Astrocyte (in vitro differentiated cells and primary cell): ENCODE measurements at regions not wholly inside any gene's neighbourhood (a gene's known extent, or its start where the extent isn't known, plus 50 kb on each side); places are given as distances from the start of the nearest gene placed in this dataset.

Source experiments
- DNase-seq: peaks from one replicate; pipeline ENCODE4 v3.0.0-alpha.2; 2010; ENCODE audit warnings: low read depth
- FAIRE-seq: peaks from 2 replicates; lab custom pipeline; 2011; peaks lifted over from hg19 to GRCh38; lab: Jason Lieb, UNC
- H2AFZ ChIP-seq: 2 replicates; pipeline ENCODE4 v1.6.0; 2012; ENCODE audit warnings: low read depth, low read length, inconsistent platforms
- H3K27ac ChIP-seq: 2 replicates; pipeline ENCODE4 v1.5.1; 2011; ENCODE audit warnings: low read depth, low read length, inconsistent platforms
- H3K27me3 ChIP-seq: 2 replicates; pipeline ENCODE4 v1.6.0; 2011; ENCODE audit warnings: low read length, inconsistent platforms; ENCODE audit not compliant: insufficient read depth
- H3K36me3 ChIP-seq: 2 replicates; pipeline ENCODE4 v1.5.1; 2011; ENCODE audit warnings: low read length, inconsistent platforms; ENCODE audit not compliant: insufficient read depth
- H3K4me1 ChIP-seq: 2 replicates; pipeline ENCODE4 v1.5.1; 2011; ENCODE audit warnings: low read length, inconsistent platforms; ENCODE audit not compliant: insufficient read depth
- H3K4me2 ChIP-seq: 2 replicates; pipeline ENCODE4 v1.6.0; 2012; ENCODE audit warnings: low read length, inconsistent platforms
- H3K4me3 ChIP-seq: 2 replicates; pipeline ENCODE4 v1.5.1; 2011; ENCODE audit warnings: low read depth, mild to moderate bottlenecking, low read length, inconsistent platforms; ENCODE audit not compliant: insufficient read depth
- H3K79me2 ChIP-seq: 2 replicates; pipeline ENCODE4 v1.6.0; 2012; ENCODE audit warnings: mild to moderate bottlenecking, low read length, inconsistent platforms; ENCODE audit not compliant: insufficient read depth
- H3K9ac ChIP-seq: 2 replicates; pipeline ENCODE4 v1.6.0; 2012; ENCODE audit warnings: mild to moderate bottlenecking, low read length, inconsistent platforms
- H3K9me3 ChIP-seq: 2 replicates; pipeline ENCODE4 v1.5.1; 2012; ENCODE audit warnings: low read depth, mild to moderate bottlenecking, low read length, inconsistent platforms; ENCODE audit not compliant: insufficient read depth
- H4K20me1 ChIP-seq: 2 replicates; pipeline ENCODE4 v1.6.0; 2012; ENCODE audit warnings: low read length, inconsistent platforms; ENCODE audit not compliant: insufficient read depth
- H3K27ac Mint-ChIP-seq: one replicate; pipeline ENCODE4 v1.8.0; 2021; ENCODE audit warnings: mild to moderate bottlenecking, mixed read lengths; ENCODE audit not compliant: unreplicated experiment
- H3K27me3 Mint-ChIP-seq: one replicate; pipeline ENCODE4 v1.8.0; 2021; ENCODE audit warnings: low read depth, mixed read lengths; ENCODE audit not compliant: unreplicated experiment
- H3K36me3 Mint-ChIP-seq: one replicate; pipeline ENCODE4 v1.8.0; 2021; ENCODE audit warnings: low read depth, mixed read lengths; ENCODE audit not compliant: unreplicated experiment
- H3K4me1 Mint-ChIP-seq: one replicate; pipeline ENCODE4 v1.8.0; 2021; ENCODE audit warnings: low read depth, mixed read lengths; ENCODE audit not compliant: unreplicated experiment
- H3K4me3 Mint-ChIP-seq: one replicate; pipeline ENCODE4 v1.8.0; 2021; ENCODE audit warnings: mild to moderate bottlenecking, moderate library complexity, mixed read lengths; ENCODE audit not compliant: unreplicated experiment
- H3K9me3 Mint-ChIP-seq: one replicate; pipeline ENCODE4 v1.8.0; 2021; ENCODE audit warnings: mild to moderate bottlenecking, mixed read lengths; ENCODE audit not compliant: unreplicated experiment
- EZH2 ChIP-seq: IDR thresholded peaks from 2 replicates; pipeline ENCODE4 v1.6.1; 2012; ENCODE audit warnings: mild to moderate bottlenecking, low read length, inconsistent platforms; ENCODE audit not compliant: insufficient read depth
- TF ChIP-seq, protein P1 (sequence below): IDR thresholded peaks from 2 replicates; pipeline ENCODE4 v1.5.1; 2011; ENCODE audit warnings: low read depth, mild to moderate bottlenecking, inconsistent platforms, low read length, moderate library complexity; ENCODE audit not compliant: insufficient read depth

DNA sequence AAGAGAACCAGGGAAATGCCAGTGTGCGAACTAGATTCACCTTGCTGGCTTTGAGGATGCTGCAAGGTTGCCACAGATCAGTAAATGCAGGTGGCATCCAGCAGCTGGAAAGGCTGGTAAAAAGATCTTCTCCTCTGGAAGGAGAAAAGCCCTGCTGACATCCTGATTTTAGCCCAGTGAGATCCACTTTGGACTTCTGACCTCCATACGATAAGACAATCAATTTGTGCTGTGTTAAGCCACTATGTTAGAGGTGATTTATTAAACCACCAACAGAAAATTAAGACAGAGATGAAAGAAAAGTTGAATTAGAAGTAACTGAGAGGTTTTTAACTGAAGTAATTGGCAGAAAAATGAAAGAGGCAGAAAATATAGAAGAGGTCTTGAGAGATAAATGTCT, 283.8 kb upstream of the CDH12 start:
- no peak overlapping the region for H3K27ac ChIP-seq
- H3K36me3 Mint-ChIP-seq = no peaks in the 10 kb centered on the region
- no peaks in the 10 kb centered on the region for H3K27me3 Mint-ChIP-seq
- H3K4me2 ChIP-seq = no peak overlapping the region
- DNase-seq (no peak), FAIRE-seq (no peak)
- no peaks in the 10 kb centered on the region for H3K27me3 ChIP-seq
- no peak overlapping the region for H3K4me3 Mint-ChIP-seq
- no peak overlapping the region for H3K9ac ChIP-seq
- no peaks in the 10 kb centered on the region for H4K20me1 ChIP-seq
- H3K36me3 ChIP-seq = no peaks in the 10 kb centered on the region
- no peak overlapping the region for H2AFZ ChIP-seq
- H3K9me3 ChIP-seq = no peaks in the 10 kb centered on the region
- H3K4me1 Mint-ChIP-seq = no peaks in the 10 kb centered on the region
- H3K4me1 ChIP-seq = no peaks in the 10 kb centered on the region
- TF ChIP-seq, protein P1, sequence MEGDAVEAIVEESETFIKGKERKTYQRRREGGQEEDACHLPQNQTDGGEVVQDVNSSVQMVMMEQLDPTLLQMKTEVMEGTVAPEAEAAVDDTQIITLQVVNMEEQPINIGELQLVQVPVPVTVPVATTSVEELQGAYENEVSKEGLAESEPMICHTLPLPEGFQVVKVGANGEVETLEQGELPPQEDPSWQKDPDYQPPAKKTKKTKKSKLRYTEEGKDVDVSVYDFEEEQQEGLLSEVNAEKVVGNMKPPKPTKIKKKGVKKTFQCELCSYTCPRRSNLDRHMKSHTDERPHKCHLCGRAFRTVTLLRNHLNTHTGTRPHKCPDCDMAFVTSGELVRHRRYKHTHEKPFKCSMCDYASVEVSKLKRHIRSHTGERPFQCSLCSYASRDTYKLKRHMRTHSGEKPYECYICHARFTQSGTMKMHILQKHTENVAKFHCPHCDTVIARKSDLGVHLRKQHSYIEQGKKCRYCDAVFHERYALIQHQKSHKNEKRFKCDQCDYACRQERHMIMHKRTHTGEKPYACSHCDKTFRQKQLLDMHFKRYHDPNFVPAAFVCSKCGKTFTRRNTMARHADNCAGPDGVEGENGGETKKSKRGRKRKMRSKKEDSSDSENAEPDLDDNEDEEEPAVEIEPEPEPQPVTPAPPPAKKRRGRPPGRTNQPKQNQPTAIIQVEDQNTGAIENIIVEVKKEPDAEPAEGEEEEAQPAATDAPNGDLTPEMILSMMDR = no peak
- no peak for TF ChIP-seq EZH2
- H3K27ac Mint-ChIP-seq = no peak overlapping the region
- H3K4me3 ChIP-seq = no peak overlapping the region
- H3K9me3 Mint-ChIP-seq = no peaks in the 10 kb centered on the region
- H3K79me2 ChIP-seq = no peaks in the 10 kb centered on the region

DNA sequence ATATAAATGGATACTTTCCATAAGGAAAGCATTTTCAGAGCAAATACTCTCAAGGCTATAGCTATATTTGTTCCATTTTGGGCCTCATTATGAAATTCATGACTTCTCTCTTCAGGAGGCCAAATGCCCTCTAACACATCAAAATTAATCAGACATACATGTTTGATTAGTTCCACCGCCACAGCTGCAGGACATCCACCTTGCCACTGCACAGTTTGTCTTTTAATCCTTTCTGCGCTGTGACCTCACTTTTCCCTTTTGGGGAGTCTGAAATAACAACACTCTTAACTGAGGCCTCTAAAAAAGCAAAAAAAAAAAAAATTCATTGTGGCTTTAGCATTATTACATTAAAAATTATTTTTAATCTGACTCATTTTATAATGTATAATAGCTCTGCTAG, 279.1 kb upstream of the CDH12 start:
- Histone ChIP-seq H4K20me1 (no peaks in the 10 kb centered on the region), H3K27me3 (no peaks in the 10 kb centered on the region), H2AFZ (no peak overlapping the region), H3K4me1 (no peaks in the 10 kb centered on the region), H3K36me3 (no peaks in the 10 kb centered on the region), H3K9ac (no peak overlapping the region), H3K79me2 (no peaks in the 10 kb centered on the region), H3K4me3 (no peak overlapping the region), H3K4me2 (no peak overlapping the region), H3K27ac (no peak overlapping the region), H3K9me3 (no peaks in the 10 kb centered on the region)
- H3K4me1 Mint-ChIP-seq = no peaks in the 10 kb centered on the region
- FAIRE-seq (no peak), DNase-seq (no peak)
- H3K9me3 Mint-ChIP-seq = no peaks in the 10 kb centered on the region
- no peaks in the 10 kb centered on the region for H3K27me3 Mint-ChIP-seq
- no peak overlapping the region for H3K4me3 Mint-ChIP-seq
- TF ChIP-seq, protein P1 = no peak
- no peak for TF ChIP-seq EZH2
- H3K27ac Mint-ChIP-seq = no peak overlapping the region
- no peaks in the 10 kb centered on the region for H3K36me3 Mint-ChIP-seq

DNA sequence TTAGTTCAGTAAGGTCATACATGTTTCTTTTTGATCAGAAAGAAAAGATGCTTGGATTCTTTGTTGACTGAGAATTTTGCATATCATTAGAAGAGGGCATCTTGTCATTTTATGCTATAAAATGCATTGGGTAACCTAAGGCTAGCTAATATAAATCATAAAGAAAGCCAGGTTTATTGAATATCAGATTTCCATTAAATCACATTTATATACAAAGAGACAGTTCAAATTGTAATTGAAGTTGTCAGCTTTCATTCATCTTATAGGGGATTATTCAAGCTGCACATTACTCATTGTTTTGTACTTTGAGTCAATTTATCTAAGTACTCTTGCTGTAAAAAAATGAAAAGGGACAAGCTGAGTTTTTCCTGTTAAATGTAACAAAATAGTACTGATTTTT, 259.1 kb upstream of the CDH12 start:
- Mint-ChIP-seq H3K4me3 (no peak overlapping the region), H3K36me3 (no peaks in the 10 kb centered on the region), H3K27ac (no peak overlapping the region), H3K9me3 (no peaks in the 10 kb centered on the region), H3K27me3 (no peaks in the 10 kb centered on the region), H3K4me1 (no peaks in the 10 kb centered on the region)
- Histone ChIP-seq H3K9me3 (no peaks in the 10 kb centered on the region), H3K79me2 (no peaks in the 10 kb centered on the region), H3K4me3 (no peak overlapping the region), H4K20me1 (no peaks in the 10 kb centered on the region), H3K4me1 (no peaks in the 10 kb centered on the region), H3K4me2 (no peak overlapping the region), H3K27me3 (no peaks in the 10 kb centered on the region), H2AFZ (no peak overlapping the region), H3K36me3 (no peaks in the 10 kb centered on the region), H3K27ac (no peak overlapping the region), H3K9ac (no peak overlapping the region)
- TF ChIP-seq, protein P1 = no peak
- no peak for TF ChIP-seq EZH2
- FAIRE-seq (no peak), DNase-seq (no peak)
